ENCODE measurements at regions not wholly inside any gene's neighbourhood (a gene's known extent, or its start where the extent isn't known, plus 50 kb on each side); places are given as distances from the start of the nearest gene placed in this dataset.
"Not testable (repeated sequence)": the region's sequence is repeated elsewhere in the genome, so short reads cannot be mapped to it uniquely, and the experiment has no call there.

DNA sequence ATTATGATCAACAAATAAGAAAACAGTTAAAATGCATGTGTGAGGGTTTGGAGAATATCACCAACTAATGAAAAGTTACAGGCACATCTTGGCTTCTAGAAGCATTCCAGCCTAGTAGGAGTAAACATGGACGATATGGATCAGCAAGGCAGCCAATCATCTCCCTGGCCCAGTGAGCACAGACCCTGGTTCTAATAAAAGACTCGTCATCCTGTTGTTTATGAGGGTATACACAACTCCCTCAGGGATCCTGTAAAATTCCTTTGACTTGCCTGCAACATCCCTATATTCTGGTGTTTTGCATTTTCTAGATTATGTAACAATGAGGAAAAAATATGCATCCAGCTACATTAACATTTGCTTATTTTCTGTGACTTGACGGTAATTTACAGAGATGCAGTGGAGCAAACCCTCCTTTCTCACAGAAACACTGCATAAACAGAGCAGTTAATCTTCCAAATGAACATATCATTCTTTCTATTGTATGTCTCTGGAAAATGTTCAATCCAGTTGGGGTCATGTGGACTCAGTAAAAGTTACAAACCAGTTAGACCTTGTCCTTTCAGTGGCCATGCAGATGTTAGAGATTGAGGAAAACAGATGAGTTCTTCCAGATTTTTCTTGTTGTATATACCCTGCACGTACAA is 88.9 kb upstream of the NDP start:
- no peak for DNase-seq (ENCODE audit: low read depth)
- TF ChIP-seq, protein P1, sequence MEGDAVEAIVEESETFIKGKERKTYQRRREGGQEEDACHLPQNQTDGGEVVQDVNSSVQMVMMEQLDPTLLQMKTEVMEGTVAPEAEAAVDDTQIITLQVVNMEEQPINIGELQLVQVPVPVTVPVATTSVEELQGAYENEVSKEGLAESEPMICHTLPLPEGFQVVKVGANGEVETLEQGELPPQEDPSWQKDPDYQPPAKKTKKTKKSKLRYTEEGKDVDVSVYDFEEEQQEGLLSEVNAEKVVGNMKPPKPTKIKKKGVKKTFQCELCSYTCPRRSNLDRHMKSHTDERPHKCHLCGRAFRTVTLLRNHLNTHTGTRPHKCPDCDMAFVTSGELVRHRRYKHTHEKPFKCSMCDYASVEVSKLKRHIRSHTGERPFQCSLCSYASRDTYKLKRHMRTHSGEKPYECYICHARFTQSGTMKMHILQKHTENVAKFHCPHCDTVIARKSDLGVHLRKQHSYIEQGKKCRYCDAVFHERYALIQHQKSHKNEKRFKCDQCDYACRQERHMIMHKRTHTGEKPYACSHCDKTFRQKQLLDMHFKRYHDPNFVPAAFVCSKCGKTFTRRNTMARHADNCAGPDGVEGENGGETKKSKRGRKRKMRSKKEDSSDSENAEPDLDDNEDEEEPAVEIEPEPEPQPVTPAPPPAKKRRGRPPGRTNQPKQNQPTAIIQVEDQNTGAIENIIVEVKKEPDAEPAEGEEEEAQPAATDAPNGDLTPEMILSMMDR (conservative IDR thresholded peaks at IDR 0.05; ENCODE audit: low read depth, low read length) = no peak
- H3K4me3 ChIP-seq (ENCODE audit: low read depth, low read length) = no peak overlapping the region

DNA sequence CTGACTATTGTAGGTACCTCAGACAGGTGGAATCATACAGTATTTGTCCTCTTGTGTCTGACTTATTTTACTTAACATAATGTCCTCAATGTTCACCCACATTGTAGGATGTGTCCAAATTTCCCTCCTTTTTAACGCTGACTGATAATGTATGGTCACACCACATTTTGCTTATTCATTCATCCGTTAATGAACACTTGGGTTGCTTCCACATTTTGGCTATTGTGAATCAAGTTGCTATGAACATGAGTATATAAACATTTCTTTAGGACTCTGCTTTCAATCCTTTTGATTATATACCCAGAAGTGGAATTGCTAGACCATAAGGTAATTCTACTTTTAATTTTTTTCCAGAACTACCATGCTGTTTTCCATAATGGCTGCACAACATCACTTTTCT is 87.0 kb upstream of the NDP start:
- DNase-seq (ENCODE audit: low read depth) = no peak
- TF ChIP-seq, protein P1 (conservative IDR thresholded peaks at IDR 0.05; ENCODE audit: low read depth, low read length) = no peak
- no peak overlapping the region for H3K4me3 ChIP-seq (ENCODE audit: low read depth, low read length)

DNA sequence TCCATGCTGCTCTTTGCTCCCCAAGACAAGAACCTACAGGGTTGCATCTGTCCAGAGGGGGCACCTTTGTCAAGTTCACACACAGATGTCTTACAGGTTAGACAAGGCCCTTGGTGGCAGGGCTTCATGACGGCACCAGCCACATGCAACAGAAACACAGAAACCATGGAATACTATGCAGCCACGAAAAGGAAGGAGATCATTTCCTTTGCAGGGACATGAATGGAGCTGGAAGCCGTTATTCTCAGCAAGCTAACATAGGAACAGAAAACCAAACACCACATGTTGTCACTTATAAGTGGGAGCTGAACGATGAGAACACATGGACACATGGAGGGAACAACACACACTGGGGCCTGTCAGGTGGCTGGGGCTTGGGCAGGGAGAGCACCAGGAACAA is 85.1 kb upstream of the NDP start:
- TF ChIP-seq, protein P1 (conservative IDR thresholded peaks at IDR 0.05; ENCODE audit: low read depth, low read length) = no peak
- DNase-seq (ENCODE audit: low read depth) = no peak
- no peak overlapping the region for H3K4me3 ChIP-seq (ENCODE audit: low read depth, low read length)

DNA sequence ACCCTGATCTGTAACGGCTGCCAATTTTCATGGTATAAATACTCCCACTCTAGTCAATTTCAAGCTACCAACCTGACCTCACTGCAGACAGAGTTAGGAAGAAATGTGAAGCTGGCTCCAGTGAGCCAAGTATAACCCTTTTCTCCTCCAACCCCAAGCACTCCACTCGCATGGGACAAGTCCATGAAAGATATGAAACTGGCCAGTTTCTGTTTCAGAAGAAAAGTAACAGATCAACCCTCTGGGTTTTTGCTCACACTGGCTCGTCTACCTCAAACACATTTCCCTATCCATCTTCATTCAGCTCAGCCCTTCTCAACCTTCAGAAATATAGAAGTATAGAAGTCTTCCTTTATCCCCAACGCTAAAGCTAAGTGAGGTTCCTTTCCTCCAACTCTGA is 82.4 kb upstream of the NDP start:
- no peak for DNase-seq (ENCODE audit: low read depth)
- H3K4me3 ChIP-seq (ENCODE audit: low read depth, low read length) = no peak overlapping the region
- TF ChIP-seq, protein P1 (conservative IDR thresholded peaks at IDR 0.05; ENCODE audit: low read depth, low read length) = no peak

DNA sequence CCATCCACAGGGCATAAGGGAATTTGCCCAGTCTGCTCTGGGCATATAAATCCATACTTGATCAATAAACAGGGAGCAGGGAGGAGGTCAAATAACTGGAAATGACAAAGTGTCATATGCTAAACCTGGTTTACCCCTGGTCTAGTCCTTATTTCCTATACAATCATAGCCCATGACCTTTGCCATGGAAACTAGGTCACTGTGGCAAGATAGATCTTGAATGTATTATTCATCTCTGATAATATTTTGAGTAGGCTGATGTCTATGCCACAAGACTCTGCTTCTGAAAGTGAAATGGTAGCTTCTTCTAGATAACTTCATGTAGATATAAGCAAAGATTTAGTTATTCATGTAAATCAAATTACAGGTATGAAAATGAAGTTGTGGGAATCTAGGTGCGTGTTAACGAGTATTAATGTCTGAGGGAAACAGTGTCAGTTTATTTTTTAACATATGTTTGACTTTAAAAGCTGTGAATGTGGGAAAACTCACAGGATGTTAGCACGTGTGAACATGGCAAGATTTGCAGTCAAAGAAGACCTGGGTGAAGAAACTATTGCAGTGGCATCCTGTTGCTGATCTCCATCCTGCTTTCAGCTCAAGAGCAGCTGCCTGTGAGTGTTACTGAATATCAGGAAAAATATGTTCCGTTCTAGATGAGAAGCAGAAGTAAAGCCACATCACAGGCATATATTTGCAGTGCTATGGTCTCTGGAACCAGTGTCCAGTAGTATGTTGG is 81.8 kb upstream of the NDP start:
- DNase-seq (ENCODE audit: low read depth) = no peak
- no peak overlapping the region for H3K4me3 ChIP-seq (ENCODE audit: low read depth, low read length)
- TF ChIP-seq, protein P1 (conservative IDR thresholded peaks at IDR 0.05; ENCODE audit: low read depth, low read length) = no peak

DNA sequence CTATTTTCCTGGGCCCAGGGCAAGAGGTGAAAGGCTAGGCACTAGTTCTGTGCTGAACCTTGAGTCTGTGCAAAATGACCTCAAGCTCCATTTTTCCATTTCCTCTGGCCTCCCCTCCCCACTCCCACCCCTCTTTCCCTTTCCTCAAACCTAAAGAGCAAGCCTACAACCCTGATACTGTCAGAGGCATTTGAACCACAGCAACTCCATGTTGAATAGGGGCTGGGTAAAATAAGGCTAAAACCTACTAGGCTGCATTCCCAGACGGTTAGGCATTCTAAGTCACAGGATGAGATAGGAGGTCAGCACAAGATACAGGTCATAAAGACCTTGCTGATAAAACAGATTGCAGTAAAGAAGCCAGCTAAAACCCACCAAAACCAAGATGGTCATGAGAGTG is 71.9 kb upstream of the NDP start:
- not testable (repeated sequence) for DNase-seq (ENCODE audit: low read depth); H3K4me3 ChIP-seq (ENCODE audit: low read depth, low read length)

DNA sequence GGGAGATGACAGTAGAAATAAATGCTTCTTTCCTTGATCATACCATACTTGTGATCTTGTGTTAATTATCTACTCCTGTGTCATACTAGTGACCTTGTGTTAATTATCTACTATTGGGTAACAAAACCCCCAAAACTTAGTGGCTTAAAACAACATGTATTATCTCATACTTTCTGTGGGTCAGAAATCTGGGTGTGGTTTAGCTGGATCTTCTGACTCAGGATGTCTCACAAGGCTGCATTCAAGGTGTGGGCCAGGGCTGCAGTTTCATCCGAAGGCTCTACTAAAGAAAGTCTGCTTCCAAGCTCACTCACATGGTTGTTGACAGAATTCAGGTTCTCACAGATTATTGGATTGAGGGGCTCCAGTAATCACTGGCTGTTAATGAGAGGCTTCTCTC is 70.3 kb upstream of the NDP start:
- H3K4me3 ChIP-seq (ENCODE audit: low read depth, low read length) = no peak overlapping the region
- TF ChIP-seq, protein P1 (conservative IDR thresholded peaks at IDR 0.05; ENCODE audit: low read depth, low read length) = no peak
- DNase-seq (ENCODE audit: low read depth) = no peak
